MCF 10A (cell line): ENCODE measurements at regions not wholly inside any gene's neighbourhood (a gene's known extent, or its start where the extent isn't known, plus 50 kb on each side); places are given as distances from the start of the nearest gene placed in this dataset.

ENCODE experiments used
- BruUV-seq: library from RNA; stranded (reverse); fragments of 400-500 nt; replicated peaks from 2 replicates; lab custom pipeline; 2021; lab: Mats Ljungman, UMichigan
- CTCF ChIA-PET: fragments of 300-600 bp; sonication (Branson Sonifier 250); formaldehyde crosslinking; extraction: SDS; loops from one replicate; lab custom pipeline; 2021; ENCODE audit warnings: antibody characterized with exemption, inconsistent platforms; lab: Yijun Ruan, JAX
- POLR2A ChIA-PET: fragments of 300-600, 350-650 bp; sonication (Branson Sonifier 250); formaldehyde crosslinking; extraction: SDS; loops from one replicate; lab custom pipeline; 2020; ENCODE audit warnings: antibody characterized with exemption, inconsistent platforms; lab: Yijun Ruan, JAX
- DNase-seq: peaks from one replicate; pipeline ENCODE4 v3.0.0-alpha.2; 2018; ENCODE audit not compliant: unreplicated experiment
- H3K27ac Mint-ChIP-seq: one replicate; pipeline ENCODE4 v1.8.0; 2022; ENCODE audit warnings: mild to moderate bottlenecking, low read depth, mixed read lengths; ENCODE audit not compliant: unreplicated experiment
- H3K27me3 Mint-ChIP-seq: one replicate; pipeline ENCODE4 v1.8.0; 2022; ENCODE audit warnings: mixed read lengths; ENCODE audit not compliant: insufficient read depth, unreplicated experiment
- H3K36me3 Mint-ChIP-seq: one replicate; pipeline ENCODE4 v1.8.0; 2022; ENCODE audit warnings: mild to moderate bottlenecking, moderate library complexity, mixed read lengths; ENCODE audit not compliant: insufficient read depth, unreplicated experiment
- H3K4me1 Mint-ChIP-seq: one replicate; pipeline ENCODE4 v1.8.0; 2022; ENCODE audit warnings: mixed read lengths; ENCODE audit not compliant: insufficient read depth, unreplicated experiment
- H3K4me3 Mint-ChIP-seq: one replicate; pipeline ENCODE4 v1.8.0; 2022; ENCODE audit warnings: mild to moderate bottlenecking, moderate library complexity, mixed read lengths; ENCODE audit not compliant: unreplicated experiment
- H3K9me3 Mint-ChIP-seq: one replicate; pipeline ENCODE4 v1.8.0; 2022; ENCODE audit warnings: mixed read lengths; ENCODE audit not compliant: unreplicated experiment
- CTCF ChIP-seq: fragments of 200-600 bp; IDR thresholded peaks from one replicate; pipeline ENCODE4 v1.8.0; 2022; ENCODE audit warnings: antibody characterized with exemption, mild to moderate bottlenecking; ENCODE audit not compliant: unreplicated experiment
- intact Hi-C: fragments of 100-400 bp; cut with micrococcal nuclease; formaldehyde crosslinking; loops from 2 replicates; pipeline ENCODE4 v1.14.1; 2022

GRCh38 chr13:109374609-109375200 lies 411.7 kb downstream of the IRS2 start:
- Mint-ChIP-seq H3K27ac (no peak overlapping the region), H3K4me1 (no peaks in the 10 kb centered on the region), H3K9me3 (no peaks in the 10 kb centered on the region), H3K36me3 (no peaks in the 10 kb centered on the region), H3K27me3 (no peaks in the 10 kb centered on the region), H3K4me3 (no peak overlapping the region)
- CTCF ChIA-PET = interaction anchor here (0.7 kb wide), 2 partner anchors 229 to 880 kb away, joined by 3 to 5 read pairs; no protein-coding TSS in a partner anchor
- TF ChIP-seq CTCF = no peak
- no TSS peak for BruUV-seq
- POLR2A ChIA-PET = interaction anchor here (0.6 kb wide), 1 partner anchor 295 kb away, joined by 3 read pairs; no protein-coding TSS in a partner anchor
- DNase-seq = no peak
- intact Hi-C loops = no loop called here

DNA sequence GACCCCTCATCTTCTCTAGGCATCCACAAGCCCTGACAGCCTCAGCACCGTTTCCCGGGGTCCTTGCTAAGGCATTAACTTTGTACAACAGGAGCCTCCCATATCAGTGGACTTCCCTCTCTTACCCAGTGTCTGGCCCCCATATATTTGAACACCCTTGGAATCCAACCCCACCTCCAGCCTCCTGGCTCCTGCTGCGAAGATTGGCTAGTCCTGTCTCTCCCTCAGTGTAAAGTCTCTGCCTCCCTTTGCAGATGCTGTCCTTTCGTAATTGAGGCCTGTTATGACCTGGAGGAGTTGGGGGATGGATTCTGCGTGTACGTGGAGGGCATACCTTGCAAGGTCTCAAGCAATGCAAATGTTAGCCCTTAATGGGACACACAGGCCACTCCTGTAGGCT lies 413.7 kb downstream of the IRS2 start:
- BruUV-seq = no TSS peak
- no peak for TF ChIP-seq CTCF
- Mint-ChIP-seq H3K27me3 (no peaks in the 10 kb centered on the region), H3K27ac (no peak overlapping the region), H3K36me3 (no peaks in the 10 kb centered on the region), H3K4me3 (no peak overlapping the region), H3K4me1 (no peaks in the 10 kb centered on the region), H3K9me3 (no peaks in the 10 kb centered on the region)
- ChIA-PET CTCF (no interaction called here), POLR2A (no interaction called here)
- no peak for DNase-seq
- intact Hi-C loops = no loop called here

DNA sequence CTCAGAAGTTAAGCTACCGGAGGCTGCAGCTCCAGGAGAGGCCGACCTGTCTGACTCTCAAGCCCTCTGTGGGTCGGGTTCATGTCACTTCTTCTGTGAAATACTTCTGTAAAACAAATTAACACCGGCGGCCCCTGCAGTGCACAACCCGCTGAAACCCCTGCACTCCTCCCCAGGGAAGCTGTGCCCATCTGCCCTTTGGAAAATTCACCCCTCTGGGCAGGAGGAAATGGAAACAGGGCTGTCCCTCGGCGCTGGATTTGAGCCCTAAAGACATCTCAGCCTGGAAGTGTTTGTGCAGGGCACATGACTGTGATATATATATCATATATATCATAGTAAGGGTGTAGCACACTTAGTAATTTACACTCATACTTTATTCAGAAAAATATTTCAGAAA lies 415.3 kb downstream of the IRS2 start:
- ChIA-PET POLR2A (no interaction called here), CTCF (no interaction called here)
- no peaks in the 10 kb centered on the region for H3K4me1 Mint-ChIP-seq
- no peak overlapping the region for H3K4me3 Mint-ChIP-seq
- intact Hi-C loops = no loop called here
- no peak for TF ChIP-seq CTCF
- no peaks in the 10 kb centered on the region for H3K27me3 Mint-ChIP-seq
- no peaks in the 10 kb centered on the region for H3K36me3 Mint-ChIP-seq
- DNase-seq = no peak
- no peak overlapping the region for H3K27ac Mint-ChIP-seq
- no peaks in the 10 kb centered on the region for H3K9me3 Mint-ChIP-seq
- no TSS peak for BruUV-seq

DNA sequence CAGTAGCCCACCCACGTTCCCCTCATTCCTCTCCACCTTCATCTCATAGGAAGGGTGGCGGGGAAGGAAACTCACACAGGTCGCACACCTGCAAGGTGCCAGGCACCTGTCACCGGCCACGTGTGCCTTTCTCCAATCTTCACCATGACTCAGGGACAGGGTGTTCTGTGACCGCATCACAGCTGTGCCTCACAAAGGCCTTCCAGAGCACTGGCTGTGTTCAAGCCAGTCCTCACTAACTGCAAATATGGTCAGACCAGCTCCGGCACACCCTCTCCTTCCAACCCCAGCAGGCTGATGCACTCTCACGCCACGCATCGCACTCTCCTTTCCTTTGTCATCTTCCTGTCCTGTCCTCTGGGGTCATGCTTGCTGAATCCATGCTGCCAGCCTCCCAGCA lies 415.9 kb downstream of the IRS2 start:
- POLR2A ChIA-PET = no interaction called here

More for the DNA sequence above, 415.9 kb downstream of the IRS2 start:
- no peaks in the 10 kb centered on the region for H3K9me3 Mint-ChIP-seq
- no peak for TF ChIP-seq CTCF
- H3K27me3 Mint-ChIP-seq = no peaks in the 10 kb centered on the region
- no peaks in the 10 kb centered on the region for H3K4me1 Mint-ChIP-seq
- intact Hi-C loops = no loop called here
- H3K36me3 Mint-ChIP-seq = no peaks in the 10 kb centered on the region
- no peak for DNase-seq
- CTCF ChIA-PET = no interaction called here
- BruUV-seq = no TSS peak
- H3K27ac Mint-ChIP-seq = no peak overlapping the region
- no peak overlapping the region for H3K4me3 Mint-ChIP-seq
